PFSK-1 (cell line): ENCODE measurements at regions not wholly inside any gene's neighbourhood (a gene's known extent, or its start where the extent isn't known, plus 50 kb on each side); places are given as distances from the start of the nearest gene placed in this dataset.

ENCODE experiments used
- FOXP2 ChIP-seq: optimal IDR thresholded peaks from 2 replicates; pipeline ENCODE3; 2011; ENCODE audit warnings: borderline replicate concordance, control low read depth, inconsistent platforms; ENCODE audit not compliant: insufficient read depth; ENCODE audit errors: extremely low read length, extremely low read depth
- POLR2AphosphoS5 ChIP-seq: IDR thresholded peaks from 2 replicates; pipeline ENCODE4 v1.6.1; 2012; ENCODE audit warnings: low read depth, mild to moderate bottlenecking, control low read depth, low read length, moderate library complexity
- SIN3A ChIP-seq: IDR thresholded peaks from 2 replicates; pipeline ENCODE4 v1.6.1; 2012; ENCODE audit warnings: mild to moderate bottlenecking, low read length, moderate library complexity, borderline replicate concordance; ENCODE audit not compliant: insufficient read depth
- TAF1 ChIP-seq: IDR thresholded peaks from 2 replicates; pipeline ENCODE4 v1.6.1; 2012; ENCODE audit warnings: low read length, control low read depth, borderline replicate concordance; ENCODE audit not compliant: insufficient read depth
- TF ChIP-seq, protein P1 (sequence below), 2 experiments: IDR thresholded peaks; 2 replicates each; pipeline versions ENCODE4 v1.6.1 to v1.8.0; 2011 to 2012; ENCODE audit warnings: low read depth in 2 of 2, low read length in 2 of 2, control low read depth in 1 of 2, inconsistent platforms in 1 of 2, mild to moderate bottlenecking in 1 of 2, moderate library complexity in 1 of 2; ENCODE audit not compliant: insufficient read depth in 1 of 2

DNA sequence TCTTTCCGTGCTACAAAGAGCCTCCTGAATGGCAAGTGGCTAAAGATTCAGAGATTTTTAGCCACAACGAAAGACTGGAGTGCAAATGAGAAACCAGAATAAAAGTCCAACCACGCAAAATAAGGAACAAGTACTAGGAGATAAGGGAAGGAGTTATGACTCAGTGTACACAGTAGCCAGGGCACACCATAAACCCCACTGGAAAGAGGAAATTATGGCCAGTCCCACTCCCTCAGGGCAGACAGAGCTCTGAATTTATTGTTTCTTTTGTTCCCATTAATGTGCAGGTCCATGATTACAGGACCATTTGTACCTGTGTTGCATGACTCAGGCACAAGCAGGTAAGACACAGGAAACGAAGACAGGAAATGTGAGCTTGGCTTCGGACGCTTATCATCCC, 150.3 kb upstream of the PREP start:
- TF ChIP-seq, protein P1, sequence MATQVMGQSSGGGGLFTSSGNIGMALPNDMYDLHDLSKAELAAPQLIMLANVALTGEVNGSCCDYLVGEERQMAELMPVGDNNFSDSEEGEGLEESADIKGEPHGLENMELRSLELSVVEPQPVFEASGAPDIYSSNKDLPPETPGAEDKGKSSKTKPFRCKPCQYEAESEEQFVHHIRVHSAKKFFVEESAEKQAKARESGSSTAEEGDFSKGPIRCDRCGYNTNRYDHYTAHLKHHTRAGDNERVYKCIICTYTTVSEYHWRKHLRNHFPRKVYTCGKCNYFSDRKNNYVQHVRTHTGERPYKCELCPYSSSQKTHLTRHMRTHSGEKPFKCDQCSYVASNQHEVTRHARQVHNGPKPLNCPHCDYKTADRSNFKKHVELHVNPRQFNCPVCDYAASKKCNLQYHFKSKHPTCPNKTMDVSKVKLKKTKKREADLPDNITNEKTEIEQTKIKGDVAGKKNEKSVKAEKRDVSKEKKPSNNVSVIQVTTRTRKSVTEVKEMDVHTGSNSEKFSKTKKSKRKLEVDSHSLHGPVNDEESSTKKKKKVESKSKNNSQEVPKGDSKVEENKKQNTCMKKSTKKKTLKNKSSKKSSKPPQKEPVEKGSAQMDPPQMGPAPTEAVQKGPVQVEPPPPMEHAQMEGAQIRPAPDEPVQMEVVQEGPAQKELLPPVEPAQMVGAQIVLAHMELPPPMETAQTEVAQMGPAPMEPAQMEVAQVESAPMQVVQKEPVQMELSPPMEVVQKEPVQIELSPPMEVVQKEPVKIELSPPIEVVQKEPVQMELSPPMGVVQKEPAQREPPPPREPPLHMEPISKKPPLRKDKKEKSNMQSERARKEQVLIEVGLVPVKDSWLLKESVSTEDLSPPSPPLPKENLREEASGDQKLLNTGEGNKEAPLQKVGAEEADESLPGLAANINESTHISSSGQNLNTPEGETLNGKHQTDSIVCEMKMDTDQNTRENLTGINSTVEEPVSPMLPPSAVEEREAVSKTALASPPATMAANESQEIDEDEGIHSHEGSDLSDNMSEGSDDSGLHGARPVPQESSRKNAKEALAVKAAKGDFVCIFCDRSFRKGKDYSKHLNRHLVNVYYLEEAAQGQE (IDR thresholded peaks at IDR 0.05; ENCODE audit: insufficient read depth in 1 of 2, low read depth in 2 of 2, low read length in 2 of 2) = no peak
- TF ChIP-seq POLR2AphosphoS5 (no peak), TAF1 (no peak), SIN3A (no peak), FOXP2 (no peak)
